Keratinocyte (primary cell): ENCODE measurements at regions not wholly inside any gene's neighbourhood (a gene's known extent, or its start where the extent isn't known, plus 50 kb on each side); places are given as distances from the start of the nearest gene placed in this dataset.
A peak's percentile ranks its signal among the peaks of the same experiment; 100 is the strongest.

Experiments
- DNase-seq: peaks from one replicate; pipeline ENCODE4 v3.0.0-alpha.2; 2011; ENCODE audit warnings: low read depth, missing footprints, low spot score
- FAIRE-seq: peaks from 2 replicates; lab custom pipeline; 2011; peaks lifted over from hg19 to GRCh38; lab: Jason Lieb, UNC
- H2AFZ ChIP-seq: 2 replicates; pipeline ENCODE4 v1.6.0; 2012; ENCODE audit warnings: low read length, control low read depth, inconsistent platforms; ENCODE audit not compliant: control insufficient read depth
- H3K27ac ChIP-seq: 2 replicates; pipeline ENCODE4 v1.5.1; 2011; ENCODE audit warnings: low read length; ENCODE audit not compliant: control insufficient read depth, insufficient read depth
- H3K27me3 ChIP-seq: 3 replicates; pipeline ENCODE4 v1.6.0; 2011; ENCODE audit warnings: low read length; ENCODE audit not compliant: control insufficient read depth, insufficient read depth; ENCODE audit errors: extremely low read depth
- H3K36me3 ChIP-seq, 2 experiments: 2 replicates in 1 of 2; 3 replicates in 1 of 2; pipeline ENCODE4 v1.5.1; 2011; ENCODE audit warnings: low read length in 2 of 2, mild to moderate bottlenecking in 1 of 2; ENCODE audit not compliant: control insufficient read depth in 2 of 2, insufficient read depth in 2 of 2; ENCODE audit errors: extremely low read depth in 1 of 2
- H3K4me1 ChIP-seq: 3 replicates; pipeline ENCODE4 v1.5.1; 2011; ENCODE audit warnings: low read length; ENCODE audit not compliant: control insufficient read depth, insufficient read depth; ENCODE audit errors: extremely low read depth
- H3K4me2 ChIP-seq: 3 replicates; pipeline ENCODE4 v1.6.0; 2011; ENCODE audit warnings: low read depth, low read length; ENCODE audit not compliant: control insufficient read depth, insufficient read depth; ENCODE audit errors: extremely low read depth
- H3K4me3 ChIP-seq, 3 experiments: fragments of 200-600 bp in 1 of 3; sonication (generic) in 1 of 3; 2 replicates in 2 of 3; 3 replicates in 1 of 3; pipeline ENCODE4 v1.5.1; 2011 to 2016; ENCODE audit warnings: low read length in 3 of 3, mild to moderate bottlenecking in 3 of 3, control low read depth in 2 of 3, inconsistent platforms in 1 of 3, low read depth in 1 of 3, mixed read lengths in 1 of 3, mixed run types in 1 of 3, moderate library complexity in 1 of 3; ENCODE audit not compliant: control insufficient read depth in 2 of 3, insufficient read depth in 2 of 3; ENCODE audit errors: extremely low read depth in 1 of 3
- H3K79me2 ChIP-seq: 2 replicates; pipeline ENCODE4 v1.6.0; 2012; ENCODE audit warnings: low read length; ENCODE audit not compliant: control insufficient read depth, insufficient read depth
- H3K9ac ChIP-seq: 3 replicates; pipeline ENCODE4 v1.6.0; 2011; ENCODE audit warnings: low read length; ENCODE audit not compliant: control insufficient read depth, insufficient read depth; ENCODE audit errors: extremely low read depth
- H3K9me1 ChIP-seq: 3 replicates; pipeline ENCODE4 v1.6.0; 2011; ENCODE audit warnings: low read length; ENCODE audit not compliant: control insufficient read depth, insufficient read depth; ENCODE audit errors: extremely low read depth
- H3K9me3 ChIP-seq: 2 replicates; pipeline ENCODE4 v1.5.1; 2012; ENCODE audit warnings: low read depth, low read length; ENCODE audit not compliant: control insufficient read depth
- H4K20me1 ChIP-seq: 3 replicates; pipeline ENCODE4 v1.6.0; 2011; ENCODE audit warnings: low read length; ENCODE audit not compliant: control insufficient read depth, insufficient read depth; ENCODE audit errors: extremely low read depth
- CTCF ChIP-seq, 3 experiments: IDR thresholded peaks in 1 of 3; conservative IDR thresholded peaks in 1 of 3; optimal IDR thresholded peaks in 1 of 3; 2 replicates in 2 of 3; 3 replicates in 1 of 3; pipeline versions ENCODE3 to v1.5.1; 2011; ENCODE audit warnings: low read length in 3 of 3, mild to moderate bottlenecking in 3 of 3, moderate library complexity in 2 of 3, control low read depth in 1 of 3, inconsistent platforms in 1 of 3; ENCODE audit not compliant: insufficient read depth in 2 of 3; ENCODE audit errors: extremely low read depth in 1 of 3
- EZH2 ChIP-seq: IDR thresholded peaks from one replicate; pipeline ENCODE4 v1.6.1; 2012; ENCODE audit warnings: inconsistent platforms, mild to moderate bottlenecking, low read length, moderate library complexity
- dilution Hi-C: fragments of 300-500 bp; cut with MboI; formaldehyde crosslinking; loops from one replicate; pipeline ENCODE4 v1.7.0; 2020; ENCODE audit warnings: low sequenced_read_pairs; ENCODE audit not compliant: extremely low pct_ligation_motif_present

- dilution Hi-C loops: no loop called here
- no peak for TF ChIP-seq CTCF (optimal IDR thresholded peaks at IDR 0.05 in 1 of 3, IDR thresholded peaks at IDR 0.05 in 1 of 3, conservative IDR thresholded peaks at IDR 0.05 in 1 of 3; ENCODE audit: extremely low read depth in 1 of 3, insufficient read depth in 2 of 3, low read length in 3 of 3)
- no peak for TF ChIP-seq EZH2
- Histone ChIP-seq H2AFZ (no peak overlapping the region), H3K27ac (no peak overlapping the region), H3K36me3 (no peaks in the 10 kb centered on the region), H4K20me1 (no peaks in the 10 kb centered on the region), H3K4me2 (no peak overlapping the region), H3K9me3 (no peaks in the 10 kb centered on the region), H3K27me3 (no peaks in the 10 kb centered on the region), H3K4me3 (no peak overlapping the region), H3K9me1 (no peaks in the 10 kb centered on the region), H3K79me2 (no peaks in the 10 kb centered on the region), H3K9ac (no peak overlapping the region), H3K4me1 (peaks cover 9% of the 10 kb centered on the region)
- FAIRE-seq (no peak), DNase-seq (no peak)
Measured at GRCh38 chr11:112777283-112777751, 183.9 kb upstream of the NCAM1 start.

GRCh38 chr11:112778091-112778876 lies 182.9 kb upstream of the NCAM1 start:
- H3K27ac ChIP-seq: no peak overlapping the region
- dilution Hi-C loops: no loop called here
- no peak overlapping the region for H3K4me3 ChIP-seq
- DNase-seq (no peak), FAIRE-seq (no peak)
- H2AFZ ChIP-seq: peak overlapping the region; percentile 42
- no peak overlapping the region for H3K9ac ChIP-seq
- H4K20me1 ChIP-seq: no peaks in the 10 kb centered on the region
- no peaks in the 10 kb centered on the region for H3K9me3 ChIP-seq
- H3K36me3 ChIP-seq: no peaks in the 10 kb centered on the region
- TF ChIP-seq CTCF (optimal IDR thresholded peaks at IDR 0.05 in 1 of 3, IDR thresholded peaks at IDR 0.05 in 1 of 3, conservative IDR thresholded peaks at IDR 0.05 in 1 of 3; ENCODE audit: extremely low read depth in 1 of 3, insufficient read depth in 2 of 3, low read length in 3 of 3) (no peak), EZH2 (no peak)
- H3K4me1 ChIP-seq: peaks cover 9% of the 10 kb centered on the region
- H3K9me1 ChIP-seq: no peaks in the 10 kb centered on the region
- no peaks in the 10 kb centered on the region for H3K79me2 ChIP-seq
- no peaks in the 10 kb centered on the region for H3K27me3 ChIP-seq
- H3K4me2 ChIP-seq: no peak overlapping the region
